ENCODE measurements at regions not wholly inside any gene's neighbourhood (a gene's known extent, or its start where the extent isn't known, plus 50 kb on each side); places are given as distances from the start of the nearest gene placed in this dataset.

- no peaks in the 10 kb centered on the region for H3K4me1 ChIP-seq (ENCODE audit: low read depth)
- TF ChIP-seq CTCF (IDR thresholded peaks at IDR 0.05): no peak
- intact Hi-C loops (cut with DNase I, micrococcal nuclease): no loop called here
- no peak for DNase-seq
- H3K9me3 ChIP-seq: no peaks in the 10 kb centered on the region
- no peak overlapping the region for H3K4me3 ChIP-seq
- no peaks in the 10 kb centered on the region for H3K36me3 ChIP-seq (ENCODE audit: low read depth)
- ATAC-seq: no peak
These were observed 133.1 kb upstream of the CBLB start for GRCh38 chr3:106001923-106002322.

- Histone ChIP-seq H3K4me1 (ENCODE audit: low read depth) (no peaks in the 10 kb centered on the region), H3K9me3 (no peaks in the 10 kb centered on the region), H3K4me3 (no peak overlapping the region), H3K36me3 (ENCODE audit: low read depth) (no peaks in the 10 kb centered on the region)
- intact Hi-C loops (cut with DNase I, micrococcal nuclease): no loop called here
- no peak for DNase-seq
- ATAC-seq: no peak
- TF ChIP-seq CTCF (IDR thresholded peaks at IDR 0.05): no peak
These were observed 135.4 kb upstream of the CBLB start for GRCh38 chr3:106004137-106004681.

GRCh38 chr3:106004826-106005225 lies 136.0 kb upstream of the CBLB start:
- intact Hi-C loops (cut with DNase I, micrococcal nuclease): no loop called here

GRCh38 chr3:106006001-106006400 lies 137.2 kb upstream of the CBLB start:
- no peak for ATAC-seq
- Histone ChIP-seq H3K4me3 (no peak overlapping the region), H3K36me3 (ENCODE audit: low read depth) (no peaks in the 10 kb centered on the region), H3K9me3 (no peaks in the 10 kb centered on the region), H3K4me1 (ENCODE audit: low read depth) (no peaks in the 10 kb centered on the region)
- no peak for DNase-seq
- TF ChIP-seq CTCF (IDR thresholded peaks at IDR 0.05): no peak
- intact Hi-C loops (cut with DNase I, micrococcal nuclease): no loop called here

More at GRCh38 chr3:106004826-106005225, 136.0 kb upstream of the CBLB start:
- ATAC-seq (no peak), DNase-seq (no peak)
- Histone ChIP-seq H3K36me3 (ENCODE audit: low read depth) (no peaks in the 10 kb centered on the region), H3K4me1 (ENCODE audit: low read depth) (no peaks in the 10 kb centered on the region), H3K4me3 (no peak overlapping the region), H3K9me3 (no peaks in the 10 kb centered on the region)
- TF ChIP-seq CTCF (IDR thresholded peaks at IDR 0.05): no peak

- Histone ChIP-seq H3K36me3 (ENCODE audit: low read depth) (no peaks in the 10 kb centered on the region), H3K4me3 (no peak overlapping the region), H3K4me1 (ENCODE audit: low read depth) (no peaks in the 10 kb centered on the region), H3K9me3 (no peaks in the 10 kb centered on the region)
- no peak for ATAC-seq
- DNase-seq: no peak
- no peak for TF ChIP-seq CTCF (IDR thresholded peaks at IDR 0.05)
- intact Hi-C loops (cut with DNase I, micrococcal nuclease): no loop called here
These were observed 137.8 kb upstream of the CBLB start for GRCh38 chr3:106006571-106006970.

- ATAC-seq: no peak
- intact Hi-C loops (cut with DNase I, micrococcal nuclease): no loop called here
These were observed 138.7 kb upstream of the CBLB start for GRCh38 chr3:106007512-106007911.

More at GRCh38 chr3:106007512-106007911, 138.7 kb upstream of the CBLB start:
- H3K36me3 ChIP-seq (ENCODE audit: low read depth): no peaks in the 10 kb centered on the region
- H3K9me3 ChIP-seq: no peaks in the 10 kb centered on the region
- TF ChIP-seq CTCF (IDR thresholded peaks at IDR 0.05): no peak
- DNase-seq: no peak
- H3K4me1 ChIP-seq (ENCODE audit: low read depth): no peaks in the 10 kb centered on the region
- H3K4me3 ChIP-seq: no peak overlapping the region

Measured in mucosa of descending colon (tissue), 3 donors.